ENCODE measurements at regions not wholly inside any gene's neighbourhood (a gene's known extent, or its start where the extent isn't known, plus 50 kb on each side); places are given as distances from the start of the nearest gene placed in this dataset.

DNA sequence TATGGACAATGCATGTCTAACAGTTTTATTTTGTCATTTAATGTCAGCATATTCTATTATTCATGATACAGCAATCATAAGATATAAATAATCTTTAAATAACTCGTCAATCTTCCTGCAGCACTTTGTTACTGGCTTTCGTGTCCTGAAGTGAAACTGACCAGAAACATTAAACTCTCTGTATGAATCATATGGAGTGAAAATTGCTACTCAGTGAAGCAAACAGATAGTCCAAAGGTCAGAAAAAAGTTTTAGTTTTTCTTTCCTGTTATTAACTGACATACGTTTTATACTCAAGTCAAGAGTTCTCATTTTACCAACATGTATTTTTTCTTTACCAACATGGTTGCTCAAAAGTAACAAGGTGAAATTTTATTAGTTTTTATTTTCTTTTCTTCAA is 106.8 kb upstream of the GALNT5 start:
- no peak for DNase-seq

DNA sequence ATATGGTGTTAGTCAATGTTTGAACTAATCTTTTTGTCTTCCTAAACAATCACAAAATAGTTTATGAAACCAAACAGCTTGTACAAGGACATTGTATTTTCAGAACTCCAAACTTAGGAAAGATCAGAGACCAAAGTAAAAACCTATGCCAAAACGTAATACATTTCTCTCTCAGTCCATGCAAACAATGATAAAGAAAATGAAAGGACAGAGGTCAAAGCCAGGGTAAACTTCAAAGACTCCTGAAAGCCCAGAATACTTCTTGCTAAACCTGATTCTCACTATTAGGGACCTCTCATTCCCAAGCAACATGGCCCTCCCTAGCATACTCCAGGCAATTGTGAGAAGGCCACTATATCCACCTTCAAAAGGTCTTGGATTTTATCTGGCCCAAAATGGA is 105.1 kb upstream of the GALNT5 start:
- DNase-seq: no peak

DNA sequence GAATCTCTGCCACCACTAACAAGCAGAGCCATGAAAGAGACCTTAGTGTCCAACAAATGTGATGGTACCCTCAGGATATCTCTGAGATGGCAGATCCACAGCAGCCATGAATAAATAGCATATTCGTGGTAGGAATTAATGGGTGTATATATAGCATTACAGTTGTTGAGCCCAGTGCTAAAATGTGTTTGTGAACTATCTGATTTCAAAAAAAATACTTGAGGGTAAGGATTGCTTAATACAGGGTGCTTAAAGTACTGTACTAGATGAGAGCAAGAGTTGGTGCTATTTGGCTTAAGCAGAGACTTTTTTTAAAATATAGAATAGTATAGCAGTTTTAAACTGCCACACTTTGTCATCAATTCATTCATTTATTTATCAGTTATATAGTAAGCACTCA is 101.5 kb upstream of the GALNT5 start:
- no peak for DNase-seq

DNA sequence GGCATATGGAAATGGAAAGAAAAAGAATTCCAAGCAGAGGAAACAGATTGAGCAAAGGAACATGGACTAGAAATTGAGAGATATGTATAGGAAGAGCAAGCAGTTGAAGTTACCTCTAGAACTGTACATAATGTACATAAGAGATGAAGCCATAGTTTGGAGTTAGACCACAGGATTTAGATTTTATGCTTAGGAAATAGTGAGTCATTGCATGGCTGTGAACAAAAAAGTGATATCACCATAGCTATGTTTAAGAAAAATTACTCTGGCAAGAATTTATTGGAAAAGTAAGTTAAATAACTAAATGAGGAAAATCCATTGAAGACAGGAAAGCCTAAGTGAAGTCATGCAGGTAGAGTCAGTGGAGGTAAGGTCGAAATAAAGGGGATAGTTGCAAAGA is 99.4 kb upstream of the GALNT5 start:
- DNase-seq: no peak

DNA sequence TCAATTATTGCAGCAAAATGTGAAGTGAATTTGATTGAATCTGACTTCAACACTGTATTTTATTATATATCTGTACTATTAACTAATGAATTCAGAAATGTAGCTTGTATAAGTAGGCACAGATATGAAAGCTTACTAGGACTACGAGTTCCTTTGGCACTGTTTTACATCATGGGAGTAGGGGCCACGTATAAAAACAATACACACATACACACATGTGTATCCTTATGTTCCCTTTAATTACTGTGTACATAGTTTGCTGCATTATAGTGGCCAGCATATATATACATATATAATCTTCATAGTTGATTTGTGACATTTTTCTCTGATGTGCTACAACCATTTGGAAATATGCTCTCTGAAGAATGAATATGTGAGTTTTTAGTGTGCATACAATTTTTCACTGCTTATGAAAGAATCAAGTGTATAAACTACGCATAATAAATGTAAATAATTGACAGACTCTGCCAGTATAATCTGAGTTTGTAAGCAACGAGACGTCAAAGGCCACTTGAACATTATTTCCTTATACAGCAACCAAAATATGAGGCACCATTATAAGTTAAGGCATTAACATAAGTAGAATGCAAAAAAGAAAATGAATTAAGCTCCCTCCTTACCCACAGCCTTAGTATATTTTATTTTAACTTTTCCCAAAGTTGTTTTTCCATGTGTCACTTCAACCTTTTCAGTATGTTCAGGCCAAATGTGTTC is 98.1 kb upstream of the GALNT5 start:
- no peak for DNase-seq

DNA sequence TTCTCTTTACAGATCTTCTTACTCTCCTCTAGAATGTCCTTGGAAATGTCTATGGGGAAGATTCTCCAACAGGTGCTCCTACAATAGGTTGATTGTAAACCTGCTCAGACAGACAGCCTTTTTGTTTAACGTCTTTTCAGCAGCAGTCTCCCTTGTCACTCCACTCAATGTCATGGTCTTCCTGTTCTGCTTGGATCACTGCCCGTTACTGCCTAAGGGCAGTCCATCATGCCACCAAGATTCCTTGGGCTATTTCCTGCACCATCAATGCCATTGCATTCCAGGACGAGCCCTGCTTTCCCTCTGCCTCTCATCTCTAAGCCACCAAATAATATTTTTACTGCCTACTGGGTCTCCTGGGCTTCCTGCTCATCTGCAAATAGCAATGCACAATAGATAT is 97.4 kb upstream of the GALNT5 start:
- DNase-seq: no peak

DNA sequence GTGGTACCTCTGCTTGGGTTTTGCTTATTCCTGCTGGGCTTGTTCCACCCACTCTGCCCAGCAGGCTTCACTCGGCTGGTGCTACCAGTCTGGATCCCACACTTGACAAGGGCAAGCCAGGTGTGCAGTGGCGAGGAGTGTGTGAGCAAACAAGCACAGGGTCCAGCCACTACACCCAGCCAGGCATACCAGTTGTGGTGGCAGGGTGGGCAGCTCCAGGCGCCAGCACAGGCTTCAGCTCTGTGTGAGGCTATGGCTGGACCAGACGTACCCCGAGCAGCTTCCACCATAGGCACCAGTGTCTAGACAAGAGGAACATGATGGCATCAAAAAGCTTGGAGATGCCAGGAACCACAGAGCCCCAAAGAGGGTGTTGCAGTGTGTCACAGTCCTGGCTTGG is 93.1 kb upstream of the GALNT5 start:
- no peak for DNase-seq

DNA sequence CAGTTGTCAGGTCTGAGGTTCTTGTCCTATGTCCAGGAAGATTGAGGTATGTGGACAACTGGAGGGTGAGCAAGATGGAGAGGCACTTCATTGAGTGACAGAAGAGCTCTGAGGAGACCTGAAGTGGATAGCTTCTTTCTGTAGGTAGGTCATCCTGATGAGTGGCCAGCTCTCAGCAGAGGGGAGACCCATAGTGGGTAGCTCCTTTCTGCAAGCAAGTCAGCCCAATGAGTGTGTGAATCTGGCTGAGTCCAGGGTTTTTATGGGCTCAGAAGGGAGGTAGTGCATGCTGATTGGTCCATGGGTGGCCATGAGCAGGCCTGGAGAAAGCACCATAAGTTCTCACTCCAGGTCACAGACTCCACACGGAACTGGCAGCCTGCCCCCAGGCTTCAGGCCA is 92.6 kb upstream of the GALNT5 start:
- no peak for DNase-seq

DNA sequence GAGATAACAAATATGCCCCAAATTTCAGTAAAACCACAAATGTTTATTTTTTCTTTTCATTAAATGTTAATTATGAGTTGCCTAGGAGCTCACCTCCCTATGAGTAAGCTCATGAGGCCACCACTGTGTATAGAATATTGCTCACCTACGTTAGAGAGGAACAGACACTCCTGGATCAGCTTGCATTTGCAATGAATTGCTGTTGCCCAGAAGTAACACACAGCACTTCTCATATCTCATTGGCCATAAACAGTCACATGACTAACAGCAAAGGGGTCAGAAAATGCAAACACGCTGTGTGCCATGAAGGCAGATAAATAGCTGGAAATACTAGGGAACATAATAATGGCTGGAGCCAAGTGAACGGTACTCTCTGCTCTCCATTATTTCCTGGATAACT is 89.0 kb upstream of the GALNT5 start:
- DNase-seq: no peak

DNA sequence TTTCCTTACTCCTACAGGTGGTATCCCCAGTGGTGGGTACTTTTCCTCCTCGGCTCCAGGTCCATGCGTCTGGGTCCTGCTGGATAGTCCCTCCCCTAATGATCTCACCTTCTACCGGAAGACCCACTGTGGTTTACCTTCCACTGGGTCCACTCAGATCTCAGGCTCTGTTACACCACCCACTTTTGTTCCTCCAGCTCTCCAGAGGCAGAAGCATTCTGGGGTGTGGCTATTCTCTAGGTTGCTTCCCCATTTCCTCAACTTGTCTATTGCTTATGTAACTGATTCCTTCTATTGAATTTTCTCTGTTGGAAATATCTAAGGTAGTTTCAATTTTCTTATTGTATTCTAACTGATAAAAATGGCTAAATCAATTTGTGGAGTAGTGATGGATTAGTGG is 87.6 kb upstream of the GALNT5 start:
- no peak for DNase-seq

DNA sequence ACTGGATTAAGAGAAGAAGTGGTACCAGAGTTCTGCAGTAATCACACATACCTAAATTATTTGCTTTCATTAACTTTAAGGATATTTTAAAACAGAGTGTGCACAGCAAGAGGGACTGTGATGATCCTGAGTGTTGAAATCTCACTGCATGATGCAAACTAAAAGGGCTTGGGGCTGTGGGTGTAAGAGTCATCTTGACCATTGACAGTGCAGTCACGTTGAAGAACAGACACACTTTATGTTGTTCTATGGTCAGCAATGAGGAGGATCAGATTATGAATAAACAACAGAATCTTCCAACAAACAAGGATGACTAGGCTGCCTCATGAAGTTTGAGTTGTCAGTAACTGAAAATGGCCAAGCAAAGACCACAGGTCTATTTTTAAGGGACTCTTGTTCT is 87.2 kb upstream of the GALNT5 start:
- no peak for DNase-seq

DNA sequence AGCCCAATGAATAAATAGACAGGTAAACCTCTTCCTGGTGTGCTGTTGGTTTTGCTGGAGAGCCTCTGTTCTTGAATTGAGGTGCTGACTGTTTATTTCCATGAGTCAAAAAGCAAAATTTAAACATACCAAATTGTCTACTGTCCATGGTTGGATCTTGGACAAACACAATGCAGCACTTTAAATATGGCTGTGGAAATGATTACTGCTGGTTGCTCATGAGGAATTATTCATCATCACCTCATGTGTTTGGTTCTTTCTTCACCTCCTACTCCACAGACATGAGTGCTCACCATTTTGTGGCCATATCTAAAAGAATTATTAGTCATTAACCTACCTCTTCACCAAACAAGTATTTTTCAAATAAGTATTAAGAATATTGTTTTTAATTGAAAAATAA is 85.3 kb upstream of the GALNT5 start:
- DNase-seq: no peak

DNA sequence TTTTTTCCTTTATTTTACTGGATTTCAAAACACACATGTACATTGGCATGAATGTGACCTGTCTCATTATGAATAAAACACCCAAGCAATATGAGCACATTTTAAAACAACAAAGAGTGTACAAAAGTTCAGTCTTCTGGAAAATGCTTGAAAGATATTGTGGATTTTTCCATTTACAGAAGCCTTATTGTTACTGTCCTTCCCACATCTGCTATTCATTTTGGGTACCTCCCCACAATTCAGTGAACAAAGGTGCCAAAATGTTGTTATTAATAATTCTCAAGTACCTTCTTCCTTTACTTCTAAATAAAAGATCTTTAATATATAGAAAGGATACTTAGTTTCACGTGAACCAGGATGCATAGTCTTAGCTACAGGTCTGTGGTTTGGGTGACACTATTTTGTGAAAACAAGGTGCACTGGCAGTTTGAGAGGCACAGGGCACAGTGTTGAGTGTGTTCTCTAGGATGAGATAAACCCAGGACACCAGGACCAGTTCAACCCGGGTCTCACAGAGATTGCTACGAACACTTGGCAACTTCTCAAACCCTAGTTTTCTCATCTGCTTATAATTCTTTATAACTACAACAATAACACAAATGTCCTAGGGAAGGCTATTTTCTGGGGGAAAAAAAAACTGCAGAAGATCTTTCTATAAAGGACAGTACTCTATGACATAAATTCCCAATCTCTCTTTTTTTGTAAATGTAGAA is 84.5 kb upstream of the GALNT5 start:
- no peak for DNase-seq

DNA sequence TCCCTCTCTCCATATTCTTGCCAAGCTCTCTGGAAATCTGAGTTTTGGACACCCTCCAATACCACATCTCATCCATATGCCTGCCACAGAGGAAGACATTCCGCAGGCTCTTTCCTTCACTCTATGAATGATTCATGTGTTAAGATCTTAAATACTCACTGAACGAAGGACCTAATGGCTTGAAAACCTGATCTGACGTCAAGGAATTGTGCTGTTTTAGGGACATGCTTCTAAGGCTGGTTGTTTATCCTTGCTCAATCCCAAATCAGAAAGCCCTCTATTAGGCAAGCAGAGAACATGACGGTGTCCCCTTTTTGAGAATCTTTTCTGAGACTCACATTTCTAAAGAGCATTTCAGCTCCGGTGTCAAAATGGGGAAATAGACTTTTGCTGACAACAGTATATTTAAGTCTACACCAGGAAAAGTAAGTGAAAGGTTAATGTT is 83.7 kb upstream of the GALNT5 start:
- peak in 1 of 2 donors; percentile 8 for DNase-seq

DNA sequence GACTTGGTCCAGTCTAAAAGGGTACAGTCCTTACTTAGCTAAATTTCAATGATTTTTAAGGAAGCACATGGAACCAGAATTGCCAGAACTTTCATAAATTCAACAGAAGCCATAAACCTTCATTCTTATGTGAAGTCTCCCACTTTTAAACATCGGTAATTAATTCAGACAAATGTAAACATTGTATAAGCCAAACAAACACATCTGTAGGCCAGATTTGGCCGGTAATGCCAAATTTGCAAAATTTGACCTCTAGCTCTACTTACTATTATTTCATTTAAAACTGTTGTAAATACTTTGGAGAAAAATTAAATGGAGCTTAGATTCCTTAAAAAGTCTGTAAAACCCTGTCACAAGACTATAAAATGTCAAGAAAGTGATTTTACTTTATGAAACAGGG is 83.2 kb upstream of the GALNT5 start:
- no peak for DNase-seq

DNA sequence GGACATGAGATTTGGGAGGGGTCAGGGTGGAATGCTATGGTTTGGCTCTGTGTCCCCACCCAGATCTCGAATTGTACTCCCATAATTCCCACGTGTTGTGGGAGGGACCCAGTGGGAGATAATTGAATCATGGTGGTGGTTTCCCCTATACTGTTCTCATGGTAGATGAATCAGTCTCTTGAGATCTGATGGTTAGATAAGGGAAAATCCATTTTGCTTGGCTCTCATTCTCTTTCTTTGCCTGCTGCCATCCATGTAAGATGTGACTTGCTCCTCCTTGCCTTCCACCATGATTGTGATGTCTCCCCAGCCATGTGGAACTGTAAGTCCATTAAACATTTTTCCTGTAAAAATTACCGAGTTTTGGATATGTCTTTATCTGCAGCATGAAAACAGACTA is 80.9 kb upstream of the GALNT5 start:
- no peak for DNase-seq

DNA sequence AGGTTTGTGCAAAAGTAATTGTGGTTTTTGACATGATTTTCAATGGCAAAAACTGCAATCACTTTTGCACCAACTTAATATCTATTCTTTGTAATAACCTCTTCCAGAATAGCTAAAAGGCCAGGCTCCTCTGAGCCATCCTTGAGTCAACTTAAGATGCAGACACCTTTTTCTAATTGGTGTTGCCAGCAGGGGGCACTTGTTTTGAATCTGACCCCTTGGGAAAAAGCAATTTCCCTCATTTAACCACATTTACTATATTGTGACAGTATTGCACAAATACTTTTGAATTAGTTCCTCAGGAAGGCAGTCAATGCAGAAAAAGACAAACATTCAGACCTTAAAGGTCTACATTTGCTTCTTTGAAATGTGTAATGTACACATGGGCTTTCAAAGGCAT is 78.6 kb upstream of the GALNT5 start:
- no peak for DNase-seq

DNA sequence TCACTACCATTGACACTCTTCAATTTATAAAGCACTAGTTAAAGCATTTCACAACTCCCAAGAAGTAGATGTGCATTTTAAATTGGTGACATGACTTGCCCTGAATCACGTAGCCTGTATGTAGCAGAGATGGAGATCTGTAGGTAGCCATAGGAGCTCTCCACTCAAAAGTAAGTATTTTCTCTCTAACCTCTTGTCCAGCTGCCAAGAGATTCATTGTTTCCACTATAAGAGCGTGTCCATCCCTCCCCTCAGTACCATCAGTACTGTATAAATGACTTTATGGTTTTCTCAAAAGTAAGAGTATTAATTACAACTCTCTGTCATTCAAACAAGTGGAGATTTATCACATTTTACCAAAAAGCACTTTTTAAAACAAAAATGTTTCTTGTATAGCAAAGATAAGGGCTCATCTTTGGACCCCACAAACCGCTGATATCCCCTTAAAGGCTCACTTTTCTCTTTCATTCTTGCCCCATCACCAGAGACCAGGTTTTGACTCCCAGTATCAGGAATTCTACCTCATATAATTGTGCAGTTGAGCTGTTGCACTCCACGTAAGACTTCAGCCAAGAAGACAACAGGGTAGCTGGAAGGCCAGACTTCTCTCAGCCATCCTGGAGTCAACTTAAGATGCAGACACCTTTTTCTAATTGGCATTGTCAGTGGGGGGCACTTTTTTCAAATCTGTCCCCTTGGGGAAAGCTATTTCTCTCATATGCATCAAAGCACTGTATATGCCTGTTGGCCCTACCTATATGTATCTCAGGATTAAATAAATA is 78.0 kb upstream of the GALNT5 start:
- no peak for DNase-seq

DNA sequence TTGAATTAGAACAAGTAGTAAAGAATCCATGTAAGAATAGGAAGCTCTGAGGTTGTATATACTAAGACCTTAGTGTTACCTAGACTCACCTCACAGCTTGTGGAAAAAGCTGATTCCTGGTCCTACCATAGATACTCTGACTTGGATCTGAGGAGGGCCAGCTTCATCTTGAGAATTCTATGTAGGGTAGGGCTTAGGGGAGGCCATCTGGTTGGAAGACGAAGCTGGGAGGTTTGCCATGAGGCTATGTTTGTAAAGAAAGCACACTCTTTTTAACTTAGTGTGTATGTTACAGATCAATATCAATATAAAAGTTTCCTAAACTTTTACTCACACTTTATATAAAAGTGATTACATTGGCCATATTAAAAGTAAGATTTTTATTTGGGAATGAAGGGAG is 77.1 kb upstream of the GALNT5 start:
- DNase-seq: no peak

DNA sequence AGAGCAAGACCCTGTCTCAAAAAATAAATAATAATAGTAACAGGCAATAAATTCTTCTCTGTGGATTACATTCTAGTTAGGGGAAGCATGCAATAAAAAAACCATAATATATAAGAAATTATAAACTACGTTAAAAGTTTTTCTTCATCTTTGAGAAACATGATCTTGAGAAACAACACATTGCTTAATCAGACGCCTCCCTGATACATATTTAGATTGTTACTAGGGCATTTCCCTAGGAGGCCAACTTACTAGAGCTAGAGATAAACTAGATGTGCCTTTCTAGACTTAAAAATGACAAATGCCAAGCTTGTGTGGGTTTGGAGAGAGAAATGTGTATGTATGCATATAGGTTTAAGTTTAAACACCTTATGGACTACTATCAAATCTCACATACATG is 76.3 kb upstream of the GALNT5 start:
- peak in 1 of 2 donors; percentile 17 for DNase-seq

DNA sequence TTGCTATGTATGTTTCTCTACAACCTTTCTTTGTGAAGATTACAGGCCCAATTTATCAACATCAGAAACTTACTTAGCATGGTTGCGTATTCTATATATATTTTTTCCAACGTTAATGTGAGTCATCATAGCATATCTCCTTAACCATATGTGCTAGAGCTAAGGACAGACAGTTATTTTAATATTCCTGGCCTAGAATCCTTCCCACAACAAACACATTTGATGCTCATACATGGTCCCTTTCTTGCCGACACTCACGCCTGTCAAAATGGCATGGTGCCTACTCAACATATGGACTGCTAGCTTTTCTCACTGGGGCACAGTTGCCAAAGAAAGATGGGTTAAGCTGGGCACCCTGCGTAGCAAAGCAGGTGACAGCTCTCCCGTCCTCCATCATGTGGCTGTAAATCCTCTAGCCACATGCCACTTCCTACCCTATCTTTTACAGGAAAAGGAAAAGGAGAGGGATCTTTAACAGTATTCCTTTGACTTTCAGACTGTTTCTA is 75.2 kb upstream of the GALNT5 start:
- DNase-seq: no peak

DNA sequence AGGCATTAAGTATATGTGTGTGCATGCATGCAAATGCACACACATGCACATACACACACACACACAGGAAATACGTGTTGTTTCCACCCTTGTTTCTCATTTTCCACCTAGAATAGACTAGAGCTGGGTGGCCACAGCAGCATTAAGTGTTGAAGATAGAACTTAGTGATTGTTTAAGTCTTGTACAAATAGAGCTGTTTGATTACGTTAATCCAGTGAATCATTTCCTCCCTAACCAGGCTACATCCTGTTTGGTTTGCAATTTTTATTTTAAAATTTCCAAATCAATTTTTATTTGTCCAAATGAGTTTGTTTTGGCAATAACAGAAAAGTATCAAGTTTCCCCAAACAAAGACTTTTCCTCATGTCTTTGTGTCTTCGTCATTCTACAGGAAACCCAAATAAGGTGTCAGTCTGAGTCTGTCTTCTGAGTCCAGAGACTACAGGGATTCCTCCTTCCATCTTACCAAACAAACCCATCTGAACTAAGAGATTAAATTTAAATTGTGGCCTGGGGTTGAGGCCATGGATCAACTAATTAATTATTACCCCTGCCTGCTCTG is 74.6 kb upstream of the GALNT5 start:
- DNase-seq: no peak
